ENCODE measurements at regions not wholly inside any gene's neighbourhood (a gene's known extent, or its start where the extent isn't known, plus 50 kb on each side); places are given as distances from the start of the nearest gene placed in this dataset.

DNA sequence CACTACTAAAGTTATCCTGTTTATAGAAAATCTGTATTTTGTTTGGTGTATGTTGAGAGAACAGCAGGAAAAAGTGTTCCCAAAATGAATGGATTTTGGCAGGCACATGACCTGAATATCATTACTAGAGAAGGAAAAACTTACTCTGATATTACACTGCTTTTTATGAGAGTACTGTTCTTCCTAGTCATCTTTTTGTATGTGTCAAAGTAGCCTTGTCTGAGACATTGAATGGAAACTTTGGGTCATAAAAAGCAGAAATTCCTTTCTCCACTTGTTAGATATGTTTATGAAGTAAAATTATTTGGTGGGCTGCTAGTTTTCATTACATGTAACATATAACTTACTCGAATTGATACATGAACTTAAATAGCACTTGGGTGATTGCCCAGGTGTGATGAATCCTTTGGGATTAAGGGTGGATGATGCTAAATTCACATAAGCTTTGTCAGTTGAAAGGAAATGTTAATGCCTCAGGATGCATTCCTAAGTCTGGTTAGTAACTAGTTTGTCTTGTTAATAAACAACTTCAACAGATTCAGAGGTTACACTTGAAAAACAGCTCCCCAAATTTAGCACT lies 206.7 kb downstream of the CENPW start:
- TF ChIP-seq, protein P1, sequence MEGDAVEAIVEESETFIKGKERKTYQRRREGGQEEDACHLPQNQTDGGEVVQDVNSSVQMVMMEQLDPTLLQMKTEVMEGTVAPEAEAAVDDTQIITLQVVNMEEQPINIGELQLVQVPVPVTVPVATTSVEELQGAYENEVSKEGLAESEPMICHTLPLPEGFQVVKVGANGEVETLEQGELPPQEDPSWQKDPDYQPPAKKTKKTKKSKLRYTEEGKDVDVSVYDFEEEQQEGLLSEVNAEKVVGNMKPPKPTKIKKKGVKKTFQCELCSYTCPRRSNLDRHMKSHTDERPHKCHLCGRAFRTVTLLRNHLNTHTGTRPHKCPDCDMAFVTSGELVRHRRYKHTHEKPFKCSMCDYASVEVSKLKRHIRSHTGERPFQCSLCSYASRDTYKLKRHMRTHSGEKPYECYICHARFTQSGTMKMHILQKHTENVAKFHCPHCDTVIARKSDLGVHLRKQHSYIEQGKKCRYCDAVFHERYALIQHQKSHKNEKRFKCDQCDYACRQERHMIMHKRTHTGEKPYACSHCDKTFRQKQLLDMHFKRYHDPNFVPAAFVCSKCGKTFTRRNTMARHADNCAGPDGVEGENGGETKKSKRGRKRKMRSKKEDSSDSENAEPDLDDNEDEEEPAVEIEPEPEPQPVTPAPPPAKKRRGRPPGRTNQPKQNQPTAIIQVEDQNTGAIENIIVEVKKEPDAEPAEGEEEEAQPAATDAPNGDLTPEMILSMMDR (conservative IDR thresholded peaks at IDR 0.05; ENCODE audit: low read length), result no peak
- no peak for TF ChIP-seq EZH2phosphoT487 (IDR thresholded peaks at IDR 0.05; ENCODE audit: borderline replicate concordance)
